Urinary bladder (tissue), 3 donors: ENCODE measurements at regions not wholly inside any gene's neighbourhood (a gene's known extent, or its start where the extent isn't known, plus 50 kb on each side); places are given as distances from the start of the nearest gene placed in this dataset.
"Not testable (repeated sequence)": the region's sequence is repeated elsewhere in the genome, so short reads cannot be mapped to it uniquely, and the experiment has no call there.

Experiments
- DNase-seq: peaks from one replicate; pipeline ENCODE4 v3.0.0-alpha.2; 2015; ENCODE audit errors: extremely low spot score
- H3K27ac ChIP-seq: one replicate; pipeline ENCODE4 v1.5.1; 2013; ENCODE audit warnings: low read depth, mild to moderate bottlenecking, moderate library complexity
- H3K36me3 ChIP-seq: one replicate; pipeline ENCODE4 v1.6.1; 2013; ENCODE audit warnings: mild to moderate bottlenecking, moderate library complexity; ENCODE audit not compliant: insufficient read depth
- H3K4me1 ChIP-seq: one replicate; pipeline ENCODE4 v1.6.1; 2013; ENCODE audit warnings: mild to moderate bottlenecking, moderate library complexity; ENCODE audit not compliant: insufficient read depth
- H3K4me3 ChIP-seq: one replicate; pipeline ENCODE4 v1.5.1; 2013; ENCODE audit warnings: low read depth, low read length
- WGBS: extraction: QIAGEN DNeasy Blood & Tissue Kit; methylation state at CpG from one replicate; pipeline ENCODE4 v1.1.7; 2013; 5-methylcytosine and 5-hydroxymethylcytosine counted together
- donor health status: healthy with polysubstance abuse.
- donor health status: healthy.

- H3K4me1 ChIP-seq = no peaks in the 10 kb centered on the region
- H3K27ac ChIP-seq = no peak overlapping the region
- DNase-seq = no peak
- H3K36me3 ChIP-seq = no peaks in the 10 kb centered on the region
- 61% methylated on average over 2 of the region's 2 CpGs for WGBS
- H3K4me3 ChIP-seq = no peak overlapping the region
Observed at GRCh38 chr5:82905986-82906385, 171.2 kb downstream of the TMEM167A start.

GRCh38 chr5:82901281-82901888, 175.8 kb downstream of the TMEM167A start:
- no peak overlapping the region for H3K4me3 ChIP-seq
- no peaks in the 10 kb centered on the region for H3K36me3 ChIP-seq
- no peak overlapping the region for H3K27ac ChIP-seq
- DNase-seq = no peak
- no peaks in the 10 kb centered on the region for H3K4me1 ChIP-seq
- 100% methylated on average over 1 of the region's 1 CpG for WGBS

- H3K36me3 ChIP-seq = no peaks in the 10 kb centered on the region
- 34% methylated on average over 3 of the region's 3 CpGs for WGBS
- DNase-seq = peak; percentile 51
- H3K4me1 ChIP-seq = no peaks in the 10 kb centered on the region
- H3K4me3 ChIP-seq = no peak overlapping the region
- H3K27ac ChIP-seq = no peak overlapping the region
Observed at GRCh38 chr5:82894716-82895115, 182.5 kb downstream of the TMEM167A start.

- Histone ChIP-seq H3K4me1 (no peaks in the 10 kb centered on the region), H3K4me3 (no peak overlapping the region), H3K36me3 (no peaks in the 10 kb centered on the region), H3K27ac (no peak overlapping the region)
- 98% methylated on average over 1 of the region's 1 CpG for WGBS
- no peak for DNase-seq
Observed at GRCh38 chr5:82889088-82889487, 188.1 kb downstream of the TMEM167A start.

GRCh38 chr5:82886911-82887310, 190.3 kb downstream of the TMEM167A start:
- no peak overlapping the region for H3K27ac ChIP-seq
- WGBS = 49% methylated on average over 1 of the region's 1 CpG
- H3K36me3 ChIP-seq = no peaks in the 10 kb centered on the region
- no peak overlapping the region for H3K4me3 ChIP-seq
- no peaks in the 10 kb centered on the region for H3K4me1 ChIP-seq
- no peak for DNase-seq

- WGBS = 68% methylated on average over 3 of the region's 3 CpGs
- peak; percentile 18 for DNase-seq
- Histone ChIP-seq H3K4me1 (no peaks in the 10 kb centered on the region), H3K36me3 (no peaks in the 10 kb centered on the region), H3K27ac (no peak overlapping the region), H3K4me3 (no peak overlapping the region)
Observed at GRCh38 chr5:82885627-82886389, 191.4 kb downstream of the TMEM167A start.

GRCh38 chr5:82884821-82885471, 192.2 kb downstream of the TMEM167A start:
- no peak overlapping the region for H3K27ac ChIP-seq
- 73% methylated on average over 5 of the region's 5 CpGs for WGBS
- H3K4me3 ChIP-seq = no peak overlapping the region
- no peaks in the 10 kb centered on the region for H3K4me1 ChIP-seq
- DNase-seq = no peak
- no peaks in the 10 kb centered on the region for H3K36me3 ChIP-seq

GRCh38 chr5:82882316-82882715, 194.9 kb downstream of the TMEM167A start:
- H3K27ac ChIP-seq = no peak overlapping the region
- H3K4me1 ChIP-seq = no peaks in the 10 kb centered on the region
- H3K36me3 ChIP-seq = no peaks in the 10 kb centered on the region
- no peak for DNase-seq
- no peak overlapping the region for H3K4me3 ChIP-seq

- H3K4me3 ChIP-seq = no peak overlapping the region
- H3K4me1 ChIP-seq = no peaks in the 10 kb centered on the region
- no peak for DNase-seq
- H3K27ac ChIP-seq = no peak overlapping the region
- H3K36me3 ChIP-seq = no peaks in the 10 kb centered on the region
- 88% methylated on average over 2 of the region's 2 CpGs for WGBS
Observed at GRCh38 chr5:82881571-82882174, 195.5 kb downstream of the TMEM167A start.

- DNase-seq = no peak
- no peak overlapping the region for H3K4me3 ChIP-seq
- no peaks in the 10 kb centered on the region for H3K36me3 ChIP-seq
- H3K27ac ChIP-seq = no peak overlapping the region
- H3K4me1 ChIP-seq = no peaks in the 10 kb centered on the region
- 90% methylated on average over 1 of the region's 1 CpG for WGBS
Observed at GRCh38 chr5:82879089-82879488, 198.1 kb downstream of the TMEM167A start.

- DNase-seq = no peak
- no peaks in the 10 kb centered on the region for H3K36me3 ChIP-seq
- no peak overlapping the region for H3K4me3 ChIP-seq
- 67% methylated on average over 2 of the region's 2 CpGs for WGBS
- H3K4me1 ChIP-seq = no peaks in the 10 kb centered on the region
- no peak overlapping the region for H3K27ac ChIP-seq
Observed at GRCh38 chr5:82873452-82873851, 203.7 kb downstream of the TMEM167A start.

- 89% methylated on average over 27 of the region's 30 CpGs for WGBS
- DNase-seq, H3K4me3 ChIP-seq, H3K4me1 ChIP-seq, H3K36me3 ChIP-seq, H3K27ac ChIP-seq: not testable (repeated sequence)
Observed at GRCh38 chr5:82872321-82873288, 204.6 kb downstream of the TMEM167A start.

GRCh38 chr5:82865625-82866024, 211.6 kb downstream of the TMEM167A start:
- WGBS = 83% methylated on average over 3 of the region's 3 CpGs
- no peaks in the 10 kb centered on the region for H3K4me1 ChIP-seq
- no peak for DNase-seq
- H3K36me3 ChIP-seq = no peaks in the 10 kb centered on the region
- no peak overlapping the region for H3K27ac ChIP-seq
- H3K4me3 ChIP-seq = no peak overlapping the region
